Suprapubic skin (tissue), 3 donors: ENCODE measurements at regions not wholly inside any gene's neighbourhood (a gene's known extent, or its start where the extent isn't known, plus 50 kb on each side); places are given as distances from the start of the nearest gene placed in this dataset.

Source experiments
- EP300 ChIP-seq: sonication (generic); formaldehyde crosslinking; IDR thresholded peaks from one replicate; pipeline ENCODE4 v1.6.1; 2017; ENCODE audit warnings: antibody characterized with exemption
- POLR2A ChIP-seq, 2 donors: fragments of 450-650 bp; IDR thresholded peaks; one replicate each; pipeline ENCODE4 v1.6.1; 2017; ENCODE audit warnings: antibody characterized with exemption in 2 of 2, mild to moderate bottlenecking in 2 of 2, moderate library complexity in 2 of 2
- TF ChIP-seq, protein P1 (sequence below), 2 donors: fragments of 200-600 bp in 1 of 2; fragments of 450-650 bp in 1 of 2; sonication (generic) in 1 of 2; IDR thresholded peaks; one replicate each; pipeline ENCODE4 v1.5.1; 2016 to 2019; ENCODE audit warnings: antibody characterized with exemption in 2 of 2, mild to moderate bottlenecking in 1 of 2, moderate library complexity in 1 of 2

GRCh38 chr15:31461911-31462480, 135.4 kb downstream of the KLF13 start:
- TF ChIP-seq, protein P1, sequence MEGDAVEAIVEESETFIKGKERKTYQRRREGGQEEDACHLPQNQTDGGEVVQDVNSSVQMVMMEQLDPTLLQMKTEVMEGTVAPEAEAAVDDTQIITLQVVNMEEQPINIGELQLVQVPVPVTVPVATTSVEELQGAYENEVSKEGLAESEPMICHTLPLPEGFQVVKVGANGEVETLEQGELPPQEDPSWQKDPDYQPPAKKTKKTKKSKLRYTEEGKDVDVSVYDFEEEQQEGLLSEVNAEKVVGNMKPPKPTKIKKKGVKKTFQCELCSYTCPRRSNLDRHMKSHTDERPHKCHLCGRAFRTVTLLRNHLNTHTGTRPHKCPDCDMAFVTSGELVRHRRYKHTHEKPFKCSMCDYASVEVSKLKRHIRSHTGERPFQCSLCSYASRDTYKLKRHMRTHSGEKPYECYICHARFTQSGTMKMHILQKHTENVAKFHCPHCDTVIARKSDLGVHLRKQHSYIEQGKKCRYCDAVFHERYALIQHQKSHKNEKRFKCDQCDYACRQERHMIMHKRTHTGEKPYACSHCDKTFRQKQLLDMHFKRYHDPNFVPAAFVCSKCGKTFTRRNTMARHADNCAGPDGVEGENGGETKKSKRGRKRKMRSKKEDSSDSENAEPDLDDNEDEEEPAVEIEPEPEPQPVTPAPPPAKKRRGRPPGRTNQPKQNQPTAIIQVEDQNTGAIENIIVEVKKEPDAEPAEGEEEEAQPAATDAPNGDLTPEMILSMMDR (IDR thresholded peaks at IDR 0.05), result no peak
- TF ChIP-seq EP300 (no peak), POLR2A (IDR thresholded peaks at IDR 0.05) (no peak)
